ENCODE measurements at regions not wholly inside any gene's neighbourhood (a gene's known extent, or its start where the extent isn't known, plus 50 kb on each side); places are given as distances from the start of the nearest gene placed in this dataset.
"Not testable (repeated sequence)": the region's sequence is repeated elsewhere in the genome, so short reads cannot be mapped to it uniquely, and the experiment has no call there.

DNA sequence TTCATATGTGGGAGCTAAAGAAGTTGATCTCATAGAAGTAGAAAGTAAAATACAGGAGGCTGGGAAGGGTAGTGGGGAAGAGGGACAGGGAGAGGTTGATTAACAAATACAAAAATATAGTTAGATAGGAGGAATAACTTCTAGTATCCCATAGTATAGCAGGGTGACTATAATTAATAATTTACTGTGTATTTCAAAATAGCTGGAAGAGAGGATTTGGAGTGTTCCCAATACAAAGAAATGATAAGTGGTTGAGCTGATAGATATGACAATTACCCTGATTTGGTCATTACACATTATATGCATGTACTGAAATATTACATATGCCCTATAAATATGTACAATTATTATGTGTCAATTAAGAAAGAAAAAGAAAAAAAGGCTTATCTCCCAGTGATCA lies 73.5 kb upstream of the CDC42EP3 start:
- TF ChIP-seq, protein P1, sequence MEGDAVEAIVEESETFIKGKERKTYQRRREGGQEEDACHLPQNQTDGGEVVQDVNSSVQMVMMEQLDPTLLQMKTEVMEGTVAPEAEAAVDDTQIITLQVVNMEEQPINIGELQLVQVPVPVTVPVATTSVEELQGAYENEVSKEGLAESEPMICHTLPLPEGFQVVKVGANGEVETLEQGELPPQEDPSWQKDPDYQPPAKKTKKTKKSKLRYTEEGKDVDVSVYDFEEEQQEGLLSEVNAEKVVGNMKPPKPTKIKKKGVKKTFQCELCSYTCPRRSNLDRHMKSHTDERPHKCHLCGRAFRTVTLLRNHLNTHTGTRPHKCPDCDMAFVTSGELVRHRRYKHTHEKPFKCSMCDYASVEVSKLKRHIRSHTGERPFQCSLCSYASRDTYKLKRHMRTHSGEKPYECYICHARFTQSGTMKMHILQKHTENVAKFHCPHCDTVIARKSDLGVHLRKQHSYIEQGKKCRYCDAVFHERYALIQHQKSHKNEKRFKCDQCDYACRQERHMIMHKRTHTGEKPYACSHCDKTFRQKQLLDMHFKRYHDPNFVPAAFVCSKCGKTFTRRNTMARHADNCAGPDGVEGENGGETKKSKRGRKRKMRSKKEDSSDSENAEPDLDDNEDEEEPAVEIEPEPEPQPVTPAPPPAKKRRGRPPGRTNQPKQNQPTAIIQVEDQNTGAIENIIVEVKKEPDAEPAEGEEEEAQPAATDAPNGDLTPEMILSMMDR (conservative IDR thresholded peaks at IDR 0.05 in 1 of 2, IDR thresholded peaks at IDR 0.05 in 1 of 2; ENCODE audit: low read depth in 1 of 2, low read length in 2 of 2), result not testable (repeated sequence)
- TF ChIP-seq EZH2 (IDR thresholded peaks at IDR 0.05; ENCODE audit: low read length, missing control alignments), result not testable (repeated sequence)
